HG03066 (cell line): ENCODE measurements at regions not wholly inside any gene's neighbourhood (a gene's known extent, or its start where the extent isn't known, plus 50 kb on each side); places are given as distances from the start of the nearest gene placed in this dataset.

Experiments used
- ATAC-seq: cut with Tn5 transposase; IDR thresholded peaks from one replicate; pipeline ENCODE4 v1.9.1; 2021; ENCODE audit warnings: low read depth; ENCODE audit not compliant: unreplicated experiment

GRCh38 chr5:175246889-175247520, 197.0 kb downstream of the DRD1 start:
- no peak for ATAC-seq

GRCh38 chr5:175246242-175246888, 197.6 kb downstream of the DRD1 start:
- no peak for ATAC-seq

- no peak for ATAC-seq
These were observed 200.5 kb downstream of the DRD1 start for GRCh38 chr5:175243441-175243840.

GRCh38 chr5:175242207-175242606, 201.8 kb downstream of the DRD1 start:
- ATAC-seq, result no peak

- no peak for ATAC-seq
These were observed 205.7 kb downstream of the DRD1 start for GRCh38 chr5:175238326-175238725.

GRCh38 chr5:175236176-175236575, 207.8 kb downstream of the DRD1 start:
- ATAC-seq, result no peak

GRCh38 chr5:175235251-175235960, 208.6 kb downstream of the DRD1 start:
- no peak for ATAC-seq

- no peak for ATAC-seq
These were observed 213.7 kb downstream of the DRD1 start for GRCh38 chr5:175230299-175230698.

GRCh38 chr5:175226506-175226905, 217.5 kb downstream of the DRD1 start:
- no peak for ATAC-seq

GRCh38 chr5:175223291-175223690, 220.7 kb downstream of the DRD1 start:
- ATAC-seq, result no peak

GRCh38 chr5:175222621-175223020, 221.4 kb downstream of the DRD1 start:
- no peak for ATAC-seq

- ATAC-seq, result no peak
These were observed 223.4 kb downstream of the DRD1 start for GRCh38 chr5:175220549-175220948.

GRCh38 chr5:175219366-175219765, 224.6 kb downstream of the DRD1 start:
- ATAC-seq, result no peak

- ATAC-seq, result no peak
These were observed 227.0 kb downstream of the DRD1 start for GRCh38 chr5:175216991-175217390.

GRCh38 chr5:175215906-175216305, 228.1 kb downstream of the DRD1 start:
- no peak for ATAC-seq

GRCh38 chr5:175214152-175214551, 229.8 kb downstream of the DRD1 start:
- ATAC-seq, result no peak

GRCh38 chr5:175211956-175212756, 231.8 kb downstream of the DRD1 start:
- no peak for ATAC-seq

GRCh38 chr5:175207321-175208040, 236.5 kb downstream of the DRD1 start:
- no peak for ATAC-seq

GRCh38 chr5:175206669-175207068, 237.3 kb downstream of the DRD1 start:
- ATAC-seq, result no peak

- ATAC-seq, result no peak
These were observed 241.4 kb downstream of the DRD1 start for GRCh38 chr5:175202463-175203068.
